ENCODE measurements at regions not wholly inside any gene's neighbourhood (a gene's known extent, or its start where the extent isn't known, plus 50 kb on each side); places are given as distances from the start of the nearest gene placed in this dataset.

DNA sequence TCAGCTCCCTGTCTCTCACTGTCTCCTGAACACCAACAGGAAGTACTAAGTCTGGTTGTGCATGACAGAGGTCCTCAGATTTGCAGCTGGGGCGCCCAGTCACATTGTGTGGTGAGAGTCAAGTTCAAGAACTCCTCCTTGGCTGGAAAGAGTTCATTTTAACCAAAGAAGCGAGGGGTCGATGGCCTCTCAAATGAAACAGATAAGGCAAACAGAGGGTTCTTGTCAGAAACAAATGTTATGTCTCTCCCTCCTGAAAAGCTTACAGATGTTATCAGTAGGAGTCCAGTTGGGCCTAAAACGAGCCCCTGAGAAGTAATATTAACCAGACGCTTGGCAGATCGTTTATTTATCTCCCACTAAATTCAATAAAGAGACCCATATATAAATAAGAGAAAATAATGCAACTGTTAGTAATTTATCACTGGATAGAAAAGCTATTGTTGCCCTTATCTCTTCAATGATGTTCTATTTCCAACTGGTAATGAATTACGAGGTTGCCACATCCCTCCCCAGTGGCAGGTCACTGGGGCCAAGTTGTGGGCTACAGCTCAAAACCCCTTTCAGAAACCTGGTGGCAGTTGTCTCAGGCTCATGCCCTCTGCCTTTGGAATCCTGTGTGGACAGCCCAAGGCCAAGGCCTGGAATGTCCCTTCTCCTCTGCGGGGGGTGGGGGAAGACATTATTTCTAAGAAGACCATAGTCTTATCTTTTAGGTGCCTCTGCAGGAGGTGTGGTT lies 307.5 kb upstream of the DYNLRB2 start:
- no peak overlapping the region for H3K27ac ChIP-seq
- TF ChIP-seq, protein P1, sequence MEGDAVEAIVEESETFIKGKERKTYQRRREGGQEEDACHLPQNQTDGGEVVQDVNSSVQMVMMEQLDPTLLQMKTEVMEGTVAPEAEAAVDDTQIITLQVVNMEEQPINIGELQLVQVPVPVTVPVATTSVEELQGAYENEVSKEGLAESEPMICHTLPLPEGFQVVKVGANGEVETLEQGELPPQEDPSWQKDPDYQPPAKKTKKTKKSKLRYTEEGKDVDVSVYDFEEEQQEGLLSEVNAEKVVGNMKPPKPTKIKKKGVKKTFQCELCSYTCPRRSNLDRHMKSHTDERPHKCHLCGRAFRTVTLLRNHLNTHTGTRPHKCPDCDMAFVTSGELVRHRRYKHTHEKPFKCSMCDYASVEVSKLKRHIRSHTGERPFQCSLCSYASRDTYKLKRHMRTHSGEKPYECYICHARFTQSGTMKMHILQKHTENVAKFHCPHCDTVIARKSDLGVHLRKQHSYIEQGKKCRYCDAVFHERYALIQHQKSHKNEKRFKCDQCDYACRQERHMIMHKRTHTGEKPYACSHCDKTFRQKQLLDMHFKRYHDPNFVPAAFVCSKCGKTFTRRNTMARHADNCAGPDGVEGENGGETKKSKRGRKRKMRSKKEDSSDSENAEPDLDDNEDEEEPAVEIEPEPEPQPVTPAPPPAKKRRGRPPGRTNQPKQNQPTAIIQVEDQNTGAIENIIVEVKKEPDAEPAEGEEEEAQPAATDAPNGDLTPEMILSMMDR (conservative IDR thresholded peaks at IDR 0.05): no peak

DNA sequence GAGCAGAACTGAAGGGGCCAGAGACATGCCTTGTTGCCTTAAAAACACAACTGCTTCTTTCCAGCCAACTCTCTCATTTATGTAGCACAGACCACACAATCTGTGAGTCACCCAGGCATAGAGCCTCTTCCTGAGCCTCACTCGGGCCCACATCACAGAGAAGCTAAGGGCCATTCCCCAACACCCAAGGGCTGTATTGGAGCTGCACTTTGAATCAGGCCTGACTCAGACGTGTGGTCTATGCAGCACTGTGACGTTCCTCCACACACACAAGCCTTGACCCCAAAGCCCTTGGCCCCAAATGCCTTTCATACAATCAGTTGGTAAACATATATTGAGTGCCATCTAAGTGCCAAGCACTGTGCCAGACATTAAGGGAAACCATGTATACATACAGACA lies 308.9 kb upstream of the DYNLRB2 start:
- TF ChIP-seq, protein P1 (conservative IDR thresholded peaks at IDR 0.05): no peak
- H3K27ac ChIP-seq: no peak overlapping the region

DNA sequence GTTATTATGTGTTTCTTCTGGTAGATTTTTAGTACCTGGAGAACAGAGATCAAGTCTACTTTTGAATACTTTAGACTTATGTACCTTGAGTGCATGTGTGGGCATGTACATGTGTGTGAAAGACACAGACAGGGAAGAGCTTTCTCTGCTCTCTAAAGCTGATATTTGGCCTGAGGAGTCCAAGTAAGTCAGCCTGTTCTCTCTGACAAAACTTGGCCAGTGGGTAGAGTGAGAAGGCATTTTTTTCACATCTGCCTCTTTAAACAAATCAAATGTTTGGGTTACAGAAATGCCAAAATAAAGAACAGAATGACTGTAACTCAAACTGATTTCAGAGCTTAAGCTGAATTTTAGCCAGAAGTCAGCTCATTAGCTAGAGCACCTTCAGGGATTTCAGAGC lies 309.7 kb upstream of the DYNLRB2 start:
- TF ChIP-seq, protein P1 (conservative IDR thresholded peaks at IDR 0.05): no peak
- no peak overlapping the region for H3K27ac ChIP-seq

DNA sequence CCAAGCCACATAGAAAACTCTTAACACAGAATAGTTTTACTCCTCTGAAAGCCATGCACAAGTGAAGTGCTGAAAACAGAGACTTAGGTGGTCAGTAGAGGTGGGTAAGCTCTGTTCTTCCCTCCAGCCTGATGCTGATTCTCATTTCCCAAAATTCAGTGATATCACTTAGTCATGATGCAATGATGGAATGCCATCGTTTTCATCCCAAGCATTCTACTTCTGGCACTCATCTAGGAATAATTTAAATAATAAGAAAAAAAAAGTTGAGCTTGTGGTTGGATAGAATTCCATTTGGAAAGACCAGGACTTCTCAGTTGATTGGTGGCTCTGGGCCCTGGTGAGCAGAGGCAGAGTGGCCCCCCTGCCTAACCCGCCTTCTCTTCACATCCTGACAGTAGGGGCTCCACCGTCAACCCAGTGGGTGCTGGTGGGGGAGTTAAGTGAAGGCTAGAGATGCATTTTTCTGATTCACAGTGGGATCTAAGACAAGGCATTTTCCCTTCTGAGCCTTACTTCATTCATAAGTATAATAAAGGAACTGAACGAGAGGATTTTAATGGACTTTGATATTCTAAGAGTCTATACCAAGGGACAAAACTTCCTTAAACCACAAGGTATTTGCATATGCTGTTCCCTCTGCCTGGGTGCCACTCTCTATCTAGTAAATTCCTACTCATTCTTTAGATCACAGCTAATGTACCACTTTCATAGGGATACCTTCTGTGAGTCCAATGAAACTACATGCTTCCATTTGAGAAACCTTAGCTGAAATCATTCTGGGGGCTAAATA lies 310.3 kb upstream of the DYNLRB2 start:
- no peak overlapping the region for H3K27ac ChIP-seq

DNA sequence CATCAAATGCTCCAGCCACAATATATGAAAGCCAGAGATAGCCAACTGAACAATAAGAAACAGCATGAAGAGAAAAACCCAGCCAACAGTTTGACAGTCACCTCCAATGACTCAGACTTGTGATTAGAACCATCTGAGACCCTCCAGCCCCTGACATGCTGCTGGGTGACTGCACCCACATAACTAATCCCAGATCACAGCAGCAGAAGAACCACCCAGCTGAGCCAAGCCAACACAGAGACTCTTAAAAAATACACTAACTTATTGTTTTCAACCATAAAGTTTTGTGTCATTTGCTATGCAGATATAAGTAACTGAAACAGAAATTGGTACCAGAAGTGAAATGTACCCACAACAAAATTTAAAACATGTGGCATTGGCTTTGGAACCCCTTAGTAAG lies 314.3 kb upstream of the DYNLRB2 start:
- no peak overlapping the region for H3K27ac ChIP-seq
- TF ChIP-seq, protein P1 (conservative IDR thresholded peaks at IDR 0.05): no peak

More for the DNA sequence above, 310.3 kb upstream of the DYNLRB2 start:
- TF ChIP-seq, protein P1 (conservative IDR thresholded peaks at IDR 0.05): no peak

DNA sequence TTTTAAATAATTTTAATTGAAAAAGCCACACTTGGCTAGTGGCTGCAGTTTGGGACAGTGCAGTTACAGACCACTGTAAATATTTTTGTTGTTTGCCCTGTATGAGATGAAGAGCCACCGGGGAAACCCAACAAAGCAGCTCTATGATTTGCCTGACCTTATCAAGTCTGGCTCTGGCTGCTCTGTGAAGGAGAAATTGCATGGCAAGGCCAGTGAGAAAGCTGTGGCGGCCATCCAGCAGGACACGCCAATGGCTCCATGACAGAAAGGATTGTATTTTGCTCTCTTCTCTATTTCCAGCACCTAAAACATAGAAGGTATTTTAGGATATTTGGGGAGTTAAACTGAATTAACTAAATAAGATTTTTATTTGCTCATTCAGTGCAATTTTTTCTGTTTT lies 330.0 kb upstream of the DYNLRB2 start:
- H3K27ac ChIP-seq: no peak overlapping the region

DNA sequence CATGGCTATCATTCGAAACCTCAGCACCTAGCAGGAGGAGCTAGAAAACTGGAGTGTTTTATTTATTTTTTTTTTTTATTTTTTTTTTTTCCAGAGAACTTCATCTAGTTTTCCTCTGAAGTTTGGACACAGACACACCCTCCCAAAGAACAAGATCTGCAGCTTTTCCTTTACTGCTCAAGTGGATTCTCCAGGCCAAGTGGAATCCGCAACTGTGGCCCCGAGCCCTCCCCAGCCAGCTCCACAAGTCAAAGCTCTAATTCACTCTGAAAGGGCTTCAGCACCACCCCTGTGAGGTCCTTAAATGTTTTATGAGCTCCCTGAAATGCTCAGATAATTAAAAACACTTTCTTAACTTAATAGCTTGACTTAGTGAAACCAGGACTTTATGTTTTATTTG lies 332.1 kb upstream of the DYNLRB2 start:
- TF ChIP-seq, protein P1 (conservative IDR thresholded peaks at IDR 0.05): no peak
- H3K27ac ChIP-seq: no peak overlapping the region

More for the DNA sequence above, 330.0 kb upstream of the DYNLRB2 start:
- TF ChIP-seq, protein P1 (conservative IDR thresholded peaks at IDR 0.05): no peak
